Neuronal stem cell (in vitro differentiated cells): ENCODE measurements at regions not wholly inside any gene's neighbourhood (a gene's known extent, or its start where the extent isn't known, plus 50 kb on each side); places are given as distances from the start of the nearest gene placed in this dataset.

Experiments used
- DNase-seq: peaks from one replicate; pipeline ENCODE4 v3.0.0-alpha.2; 2013; ENCODE audit warnings: low spot score
- H2AFZ ChIP-seq: one replicate; pipeline ENCODE4 v1.6.1; 2013; ENCODE audit warnings: mild to moderate bottlenecking, low read length, inconsistent platforms
- H2AK5ac ChIP-seq: 2 replicates; pipeline ENCODE4 v1.6.1; 2013; ENCODE audit warnings: low read depth, mild to moderate bottlenecking, inconsistent platforms, low read length, moderate library complexity, mixed read lengths
- H2BK120ac ChIP-seq: 2 replicates; pipeline ENCODE4 v1.6.1; 2013; ENCODE audit warnings: low read depth, mild to moderate bottlenecking, inconsistent platforms, low read length, moderate library complexity, mixed read lengths
- H2BK12ac ChIP-seq: one replicate; pipeline ENCODE4 v1.6.1; 2013; ENCODE audit warnings: low read length, inconsistent platforms
- H2BK15ac ChIP-seq: 2 replicates; pipeline ENCODE4 v1.6.1; 2013; ENCODE audit warnings: mild to moderate bottlenecking, low read length, inconsistent platforms, mixed read lengths
- H2BK5ac ChIP-seq: one replicate; pipeline ENCODE4 v1.6.1; 2013; ENCODE audit warnings: inconsistent platforms, mild to moderate bottlenecking, low read length, moderate library complexity
- H3K14ac ChIP-seq: one replicate; pipeline ENCODE4 v1.6.1; 2013; ENCODE audit warnings: low read length, inconsistent platforms
- H3K18ac ChIP-seq: 2 replicates; pipeline ENCODE4 v1.6.1; 2013; ENCODE audit warnings: low read length, inconsistent platforms
- H3K23ac ChIP-seq: 2 replicates; pipeline ENCODE4 v1.6.1; 2013; ENCODE audit warnings: low read depth, mild to moderate bottlenecking, mixed read lengths, low read length, inconsistent platforms; ENCODE audit not compliant: poor library complexity
- H3K27ac ChIP-seq: replicated peaks from 3 replicates; pipeline ENCODE4 v1.5.1; 2013; ENCODE audit warnings: low read length, inconsistent platforms
- H3K27me3 ChIP-seq, 3 experiments: 2 replicates each; pipeline ENCODE4 v1.6.1; 2013; ENCODE audit warnings: low read length in 3 of 3, mild to moderate bottlenecking in 2 of 3, inconsistent platforms in 1 of 3, low read depth in 1 of 3, mixed read lengths in 1 of 3, moderate library complexity in 1 of 3; ENCODE audit not compliant: control insufficient read depth in 3 of 3, insufficient read depth in 3 of 3
- H3K36me3 ChIP-seq, 2 donors: replicated peaks in 1 of 2; 2 replicates each; pipeline ENCODE4 v1.6.1; 2013; ENCODE audit warnings: low read length in 2 of 2; ENCODE audit not compliant: control insufficient read depth in 2 of 2, insufficient read depth in 2 of 2
- H3K4ac ChIP-seq: 2 replicates; pipeline ENCODE4 v1.6.1; 2013; ENCODE audit warnings: inconsistent platforms, mild to moderate bottlenecking, low read length, moderate library complexity
- H3K4me1 ChIP-seq, 2 donors: 1 replicate in 1 of 2; 2 replicates in 1 of 2; pipeline ENCODE4 v1.6.1; 2013; ENCODE audit warnings: low read length in 2 of 2, low read depth in 1 of 2; ENCODE audit not compliant: control insufficient read depth in 2 of 2, insufficient read depth in 1 of 2
- H3K4me2 ChIP-seq: one replicate; pipeline ENCODE4 v1.6.1; 2013; ENCODE audit warnings: mild to moderate bottlenecking, low read length, inconsistent platforms; ENCODE audit not compliant: insufficient read depth, poor library complexity, severe bottlenecking
- H3K4me3 ChIP-seq, 2 donors: 2 replicates each; pipeline ENCODE4 v1.5.1; 2013; ENCODE audit warnings: low read length in 2 of 2, mild to moderate bottlenecking in 2 of 2, inconsistent platforms in 1 of 2, moderate library complexity in 1 of 2
- H3K79me1 ChIP-seq: one replicate; pipeline ENCODE4 v1.6.1; 2013; ENCODE audit warnings: low read depth, mild to moderate bottlenecking, inconsistent platforms, low read length, moderate library complexity
- H3K9ac ChIP-seq: one replicate; pipeline ENCODE4 v1.6.1; 2013; ENCODE audit warnings: mild to moderate bottlenecking, low read depth, low read length, inconsistent platforms; ENCODE audit not compliant: poor library complexity
- H3K9me3 ChIP-seq, 2 donors: replicated peaks in 1 of 2; 2 replicates each; pipeline versions ENCODE3 to v1.6.1; 2013; ENCODE audit warnings: low read length in 2 of 2, mild to moderate bottlenecking in 2 of 2, inconsistent platforms in 1 of 2, low read depth in 1 of 2, mixed read lengths in 1 of 2, moderate library complexity in 1 of 2; ENCODE audit not compliant: control insufficient read depth in 2 of 2, insufficient read depth in 1 of 2
- H4K8ac ChIP-seq: one replicate; pipeline ENCODE4 v1.6.1; 2013; ENCODE audit warnings: low read depth, mild to moderate bottlenecking, inconsistent platforms, low read length, moderate library complexity
- H4K91ac ChIP-seq: one replicate; pipeline ENCODE4 v1.6.1; 2013; ENCODE audit warnings: low read length, low read depth, mild to moderate bottlenecking, inconsistent platforms; ENCODE audit not compliant: poor library complexity
- WGBS, 2 donors: extraction: QIAGEN DNeasy Blood & Tissue Kit; methylation state at CpG; one replicate each; pipeline ENCODE4 v1.1.7; 2013; ENCODE audit warnings: missing lambda C conversion rate in 2 of 2, mixed read lengths in 1 of 2; ENCODE audit not compliant: insufficient read length in 2 of 2, insufficient replicate concordance in 1 of 2; ENCODE audit errors: extremely low coverage in 2 of 2; 5-methylcytosine and 5-hydroxymethylcytosine counted together

- no peak overlapping the region for H3K23ac ChIP-seq
- H2BK5ac ChIP-seq = no peak overlapping the region
- H2BK120ac ChIP-seq = no peak overlapping the region
- no peak overlapping the region for H2AK5ac ChIP-seq
- H3K79me1 ChIP-seq = no peaks in the 10 kb centered on the region
- H2AFZ ChIP-seq = no peak overlapping the region
- H4K8ac ChIP-seq = no peak overlapping the region
- no peak overlapping the region for H4K91ac ChIP-seq
- H3K4ac ChIP-seq = no peak overlapping the region
- H2BK15ac ChIP-seq = no peak overlapping the region
- no peaks in the 10 kb centered on the region for H3K9me3 ChIP-seq
- no peaks in the 10 kb centered on the region for H3K27me3 ChIP-seq
- H3K36me3 ChIP-seq = no peaks in the 10 kb centered on the region
- no peak overlapping the region for H3K27ac ChIP-seq
- no CpG with 5 or more reads among the region's 5 CpGs for WGBS, 2 donors
- no peak overlapping the region for H3K18ac ChIP-seq
- H3K4me2 ChIP-seq = no peak overlapping the region
- H3K14ac ChIP-seq = no peak overlapping the region
- H2BK12ac ChIP-seq = no peak overlapping the region
- no peak for DNase-seq
- H3K4me3 ChIP-seq = no peak overlapping the region
- no peaks in the 10 kb centered on the region for H3K4me1 ChIP-seq
- H3K9ac ChIP-seq = no peak overlapping the region
Observed at GRCh38 chr18:70683263-70683662, 394.4 kb downstream of the SOCS6 start.

GRCh38 chr18:70674896-70675295 lies 386.1 kb downstream of the SOCS6 start:
- H3K9me3 ChIP-seq = no peaks in the 10 kb centered on the region
- H3K14ac ChIP-seq = no peak overlapping the region
- no peaks in the 10 kb centered on the region for H3K4me1 ChIP-seq
- no peak overlapping the region for H3K23ac ChIP-seq
- no peak overlapping the region for H2AFZ ChIP-seq
- H2BK120ac ChIP-seq = no peak overlapping the region
- H3K36me3 ChIP-seq = no peaks in the 10 kb centered on the region
- no peak for DNase-seq
- H3K4me2 ChIP-seq = no peak overlapping the region
- H2BK5ac ChIP-seq = no peak overlapping the region
- H2AK5ac ChIP-seq = no peak overlapping the region
- H2BK12ac ChIP-seq = no peak overlapping the region
- H4K8ac ChIP-seq = no peak overlapping the region
- no peak overlapping the region for H3K27ac ChIP-seq
- no peak overlapping the region for H4K91ac ChIP-seq
- no peaks in the 10 kb centered on the region for H3K79me1 ChIP-seq
- no peak overlapping the region for H3K4me3 ChIP-seq
- no peak overlapping the region for H2BK15ac ChIP-seq
- WGBS, 2 donors = no CpG with 5 or more reads among the region's 3 CpGs
- H3K9ac ChIP-seq = no peak overlapping the region
- no peak overlapping the region for H3K18ac ChIP-seq
- H3K4ac ChIP-seq = no peak overlapping the region
- no peaks in the 10 kb centered on the region for H3K27me3 ChIP-seq

- Histone ChIP-seq H3K27ac (no peak overlapping the region), H2AK5ac (no peak overlapping the region), H2BK5ac (no peak overlapping the region), H3K23ac (no peak overlapping the region), H3K4me3 (no peak overlapping the region), H3K4me2 (no peak overlapping the region), H2BK15ac (no peak overlapping the region), H2BK12ac (no peak overlapping the region), H4K8ac (no peak overlapping the region), H2BK120ac (no peak overlapping the region), H3K4ac (no peak overlapping the region), H4K91ac (no peak overlapping the region), H3K18ac (no peak overlapping the region), H3K79me1 (no peaks in the 10 kb centered on the region), H2AFZ (no peak overlapping the region), H3K4me1 (no peaks in the 10 kb centered on the region), H3K14ac (no peak overlapping the region), H3K27me3 (no peaks in the 10 kb centered on the region), H3K36me3 (no peaks in the 10 kb centered on the region), H3K9me3 (no peaks in the 10 kb centered on the region), H3K9ac (no peak overlapping the region)
- no CpG with 5 or more reads among the region's 6 CpGs for WGBS, 2 donors
- DNase-seq = no peak
Observed at GRCh38 chr18:70673831-70674230, 385.0 kb downstream of the SOCS6 start.

- no peak overlapping the region for H4K8ac ChIP-seq
- H2AK5ac ChIP-seq = no peak overlapping the region
- no peak overlapping the region for H2BK120ac ChIP-seq
- H3K27ac ChIP-seq = no peak overlapping the region
- no peaks in the 10 kb centered on the region for H3K4me1 ChIP-seq
- H2AFZ ChIP-seq = no peak overlapping the region
- no peak overlapping the region for H3K9ac ChIP-seq
- H3K79me1 ChIP-seq = no peaks in the 10 kb centered on the region
- H3K23ac ChIP-seq = no peak overlapping the region
- no peak overlapping the region for H2BK5ac ChIP-seq
- H3K9me3 ChIP-seq = no peaks in the 10 kb centered on the region
- no peaks in the 10 kb centered on the region for H3K36me3 ChIP-seq
- H3K27me3 ChIP-seq = no peaks in the 10 kb centered on the region
- H3K14ac ChIP-seq = no peak overlapping the region
- no peak overlapping the region for H3K4me3 ChIP-seq
- H2BK12ac ChIP-seq = no peak overlapping the region
- no peak overlapping the region for H3K4me2 ChIP-seq
- no peak for DNase-seq
- H2BK15ac ChIP-seq = no peak overlapping the region
- no peak overlapping the region for H4K91ac ChIP-seq
- no CpG with 5 or more reads among the region's 5 CpGs for WGBS, 2 donors
- no peak overlapping the region for H3K18ac ChIP-seq
- no peak overlapping the region for H3K4ac ChIP-seq
Observed at GRCh38 chr18:70672581-70672980, 383.7 kb downstream of the SOCS6 start.
